ENCODE measurements at regions not wholly inside any gene's neighbourhood (a gene's known extent, or its start where the extent isn't known, plus 50 kb on each side); places are given as distances from the start of the nearest gene placed in this dataset.

DNA sequence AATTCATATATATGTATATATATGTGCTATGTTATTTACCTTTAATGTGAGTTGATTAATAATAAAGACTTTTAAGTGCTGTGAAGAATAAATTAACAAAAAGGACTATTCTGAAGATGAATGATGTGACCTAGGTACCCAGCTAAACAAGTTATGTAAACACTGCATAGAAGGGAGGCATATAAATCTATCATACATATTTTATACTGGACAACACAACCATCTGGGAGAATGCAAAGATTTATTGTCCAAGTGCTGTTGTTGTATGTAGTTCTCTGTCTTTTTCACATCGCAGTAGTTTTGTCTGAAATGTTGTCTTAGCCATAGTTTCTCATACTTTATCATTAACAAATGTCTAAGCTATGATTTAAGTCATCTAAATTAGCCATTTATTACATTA is 337.6 kb downstream of the PCDH18 start:
- H3K27ac Mint-ChIP-seq, result no peak overlapping the region
- no peak overlapping the region for H3K4me3 Mint-ChIP-seq
- no peak overlapping the region for H3K4me3 ChIP-seq (ENCODE audit: low read length)
- intact Hi-C loops (cut with micrococcal nuclease), result no loop called here
- H3K27ac ChIP-seq (ENCODE audit: low read depth, low read length), result no peak overlapping the region
- H3K4me1 Mint-ChIP-seq, result no peaks in the 10 kb centered on the region
- peaks cover 0 to 4% (median 0%) of the 10 kb centered on the region in 5 donors for H3K36me3 Mint-ChIP-seq
- H3K9me3 Mint-ChIP-seq, result peaks cover 0 to 23% (median 2%) of the 10 kb centered on the region in 11 donors
- H3K4me1 ChIP-seq (ENCODE audit: control insufficient read depth in 2 of 2, insufficient read depth in 2 of 2, low read length in 2 of 2), result no peaks in the 10 kb centered on the region
- ChIA-PET CTCF (no interaction called here), POLR2A (no interaction called here)
- no peaks in the 10 kb centered on the region for H3K9me3 ChIP-seq (ENCODE audit: control insufficient read depth in 2 of 3, low read length in 3 of 3)
- no peaks in the 10 kb centered on the region for H3K27me3 Mint-ChIP-seq
- DNase-seq (no peak), ATAC-seq (no peak)
- no peaks in the 10 kb centered on the region for H3K36me3 ChIP-seq (ENCODE audit: control insufficient read depth in 2 of 3, insufficient read depth in 3 of 3, low read length in 3 of 3)
- no peaks in the 10 kb centered on the region for H3K27me3 ChIP-seq (ENCODE audit: control insufficient read depth in 2 of 2, insufficient read depth in 2 of 2, low read length in 2 of 2)

DNA sequence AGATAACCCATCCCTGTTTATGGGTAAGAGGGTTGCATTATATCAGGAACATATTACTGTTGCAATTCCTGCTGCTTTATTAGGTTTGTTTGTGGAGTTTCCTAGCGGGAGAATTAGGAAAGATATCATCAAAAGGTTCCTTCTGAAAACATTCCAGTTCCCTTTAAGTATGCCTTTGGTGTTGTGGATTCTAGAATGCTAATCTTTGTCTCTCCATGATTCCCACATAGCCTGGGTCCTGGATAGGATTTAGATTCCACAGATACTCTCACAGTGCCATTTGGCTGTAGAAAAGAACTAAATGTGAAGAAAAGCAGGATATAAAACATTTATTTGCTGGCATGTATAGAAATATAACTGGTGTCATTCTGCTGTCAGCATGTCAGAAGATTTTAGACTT is 338.7 kb downstream of the PCDH18 start:
- no peaks in the 10 kb centered on the region for H3K9me3 ChIP-seq (ENCODE audit: control insufficient read depth in 2 of 3, low read length in 3 of 3)
- H3K36me3 Mint-ChIP-seq, result peaks cover 0 to 4% (median 0%) of the 10 kb centered on the region in 5 donors
- H3K27ac ChIP-seq (ENCODE audit: low read depth, low read length), result no peak overlapping the region
- no peaks in the 10 kb centered on the region for H3K36me3 ChIP-seq (ENCODE audit: control insufficient read depth in 2 of 3, insufficient read depth in 3 of 3, low read length in 3 of 3)
- intact Hi-C loops (cut with micrococcal nuclease), result no loop called here
- no peak overlapping the region for H3K27ac Mint-ChIP-seq
- H3K4me3 ChIP-seq (ENCODE audit: low read length), result no peak overlapping the region
- ATAC-seq (no peak), DNase-seq (no peak)
- no peaks in the 10 kb centered on the region for H3K27me3 ChIP-seq (ENCODE audit: control insufficient read depth in 2 of 2, insufficient read depth in 2 of 2, low read length in 2 of 2)
- no peaks in the 10 kb centered on the region for H3K27me3 Mint-ChIP-seq
- ChIA-PET CTCF (no interaction called here), POLR2A (no interaction called here)
- H3K4me1 ChIP-seq (ENCODE audit: control insufficient read depth in 2 of 2, insufficient read depth in 2 of 2, low read length in 2 of 2), result no peaks in the 10 kb centered on the region
- H3K4me1 Mint-ChIP-seq, result no peaks in the 10 kb centered on the region
- H3K9me3 Mint-ChIP-seq, result peaks cover 0 to 23% (median 4%) of the 10 kb centered on the region in 11 donors
- H3K4me3 Mint-ChIP-seq, result no peak overlapping the region

DNA sequence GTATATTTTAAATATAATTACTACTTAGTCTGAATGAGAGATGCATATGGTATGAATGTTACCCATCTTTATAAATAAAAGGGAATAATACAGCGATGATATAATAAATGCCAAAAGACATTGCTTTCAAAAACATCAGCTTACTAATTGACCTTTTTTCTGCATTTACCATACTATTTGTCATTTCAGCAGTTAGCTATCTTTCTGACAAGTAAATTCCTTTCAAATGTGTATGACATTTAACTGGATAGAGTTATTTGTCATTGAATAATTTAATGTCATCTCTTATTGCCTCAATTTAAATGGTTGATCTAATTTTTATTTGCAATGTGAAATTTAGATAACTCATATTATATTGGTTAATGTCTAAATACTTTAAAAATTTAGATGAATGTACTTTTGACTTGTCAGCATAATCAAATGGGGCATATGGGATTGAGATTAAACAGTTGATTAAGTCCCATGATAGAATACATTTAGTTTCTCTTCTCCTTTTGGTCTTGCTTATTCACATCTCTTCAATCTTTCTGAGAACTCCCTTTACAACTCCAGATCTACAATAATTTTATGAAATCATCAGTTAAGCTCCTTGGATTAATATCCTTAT is 350.9 kb downstream of the PCDH18 start:
- H3K36me3 Mint-ChIP-seq, result no peaks in the 10 kb centered on the region
- ChIA-PET POLR2A (no interaction called here), CTCF (no interaction called here)
- Histone ChIP-seq H3K9me3 (ENCODE audit: control insufficient read depth in 2 of 3, low read length in 3 of 3) (no peaks in the 10 kb centered on the region), H3K36me3 (ENCODE audit: control insufficient read depth in 2 of 3, insufficient read depth in 3 of 3, low read length in 3 of 3) (no peaks in the 10 kb centered on the region), H3K4me1 (ENCODE audit: control insufficient read depth in 2 of 2, insufficient read depth in 2 of 2, low read length in 2 of 2) (no peaks in the 10 kb centered on the region), H3K27me3 (ENCODE audit: control insufficient read depth in 2 of 2, insufficient read depth in 2 of 2, low read length in 2 of 2) (no peaks in the 10 kb centered on the region), H3K27ac (ENCODE audit: low read depth, low read length) (no peak overlapping the region), H3K4me3 (ENCODE audit: low read length) (no peak overlapping the region)
- H3K9me3 Mint-ChIP-seq, result peaks cover 0 to 4% (median 0%) of the 10 kb centered on the region in 11 donors
- H3K4me3 Mint-ChIP-seq, result no peak overlapping the region
- intact Hi-C loops (cut with micrococcal nuclease), result no loop called here
- no peak overlapping the region for H3K27ac Mint-ChIP-seq
- no peaks in the 10 kb centered on the region for H3K4me1 Mint-ChIP-seq
- no peak for ATAC-seq
- no peak for DNase-seq
- no peaks in the 10 kb centered on the region for H3K27me3 Mint-ChIP-seq

DNA sequence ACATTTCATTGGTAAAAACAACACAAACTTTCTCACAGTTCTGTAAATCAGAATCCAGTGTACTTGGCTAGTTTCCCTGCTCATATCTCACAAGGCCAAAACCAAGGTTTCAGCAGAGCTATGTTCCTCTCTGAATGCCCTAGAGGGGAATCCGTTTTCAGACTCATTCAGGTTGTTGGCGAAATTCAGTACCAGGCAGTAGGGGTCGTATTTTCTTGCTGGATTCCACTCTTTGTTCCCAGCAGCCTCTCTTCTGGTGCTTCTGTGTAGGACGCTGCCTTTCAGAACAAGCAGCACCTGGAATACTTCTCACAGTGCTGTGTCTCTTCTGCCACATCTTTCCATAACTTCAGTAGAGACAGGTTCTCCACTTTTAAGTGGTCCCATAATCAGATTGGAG is 351.9 kb downstream of the PCDH18 start:
- Histone ChIP-seq H3K27me3 (ENCODE audit: control insufficient read depth in 2 of 2, insufficient read depth in 2 of 2, low read length in 2 of 2) (no peaks in the 10 kb centered on the region), H3K36me3 (ENCODE audit: control insufficient read depth in 2 of 3, insufficient read depth in 3 of 3, low read length in 3 of 3) (no peaks in the 10 kb centered on the region), H3K4me3 (ENCODE audit: low read length) (no peak overlapping the region), H3K4me1 (ENCODE audit: control insufficient read depth in 2 of 2, insufficient read depth in 2 of 2, low read length in 2 of 2) (no peaks in the 10 kb centered on the region), H3K27ac (ENCODE audit: low read depth, low read length) (no peak overlapping the region), H3K9me3 (ENCODE audit: control insufficient read depth in 2 of 3, low read length in 3 of 3) (no peaks in the 10 kb centered on the region)
- ChIA-PET CTCF (no interaction called here), POLR2A (no interaction called here)
- Mint-ChIP-seq H3K4me1 (no peaks in the 10 kb centered on the region), H3K27ac (no peak overlapping the region), H3K36me3 (no peaks in the 10 kb centered on the region), H3K4me3 (no peak overlapping the region), H3K27me3 (no peaks in the 10 kb centered on the region), H3K9me3 (peaks cover 0 to 4% (median 0%) of the 10 kb centered on the region in 11 donors)
- no peak for ATAC-seq
- no peak for DNase-seq
- intact Hi-C loops (cut with micrococcal nuclease), result no loop called here

DNA sequence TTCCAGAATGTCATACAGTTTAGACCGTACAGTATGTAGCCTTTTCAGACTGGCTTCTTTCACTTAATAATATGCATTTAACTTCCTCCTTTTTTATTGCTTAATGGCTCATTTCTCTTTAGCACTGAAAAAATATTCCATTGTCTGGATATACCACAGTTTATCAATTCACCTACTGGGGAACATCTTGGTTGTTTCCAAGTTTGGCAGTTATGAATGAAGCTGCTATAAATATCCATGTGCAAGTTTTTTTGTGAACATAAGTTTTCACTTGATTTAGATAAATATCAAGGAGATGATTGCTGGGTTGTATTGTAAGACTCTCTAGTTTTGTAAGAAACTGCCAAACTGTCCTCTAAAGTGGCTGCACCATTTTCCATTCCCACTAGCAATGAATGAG is 375.5 kb downstream of the PCDH18 start:
- Mint-ChIP-seq H3K4me3 (no peak overlapping the region), H3K27ac (no peak overlapping the region), H3K27me3 (no peaks in the 10 kb centered on the region), H3K36me3 (no peaks in the 10 kb centered on the region), H3K9me3 (peaks cover 0 to 10% (median 0%) of the 10 kb centered on the region in 11 donors), H3K4me1 (no peaks in the 10 kb centered on the region)
- intact Hi-C loops (cut with micrococcal nuclease), result no loop called here
- no peak for DNase-seq
- Histone ChIP-seq H3K9me3 (ENCODE audit: control insufficient read depth in 2 of 3, low read length in 3 of 3) (no peaks in the 10 kb centered on the region), H3K4me1 (ENCODE audit: control insufficient read depth in 2 of 2, insufficient read depth in 2 of 2, low read length in 2 of 2) (no peaks in the 10 kb centered on the region), H3K27ac (ENCODE audit: low read depth, low read length) (no peak overlapping the region), H3K27me3 (ENCODE audit: control insufficient read depth in 2 of 2, insufficient read depth in 2 of 2, low read length in 2 of 2) (no peaks in the 10 kb centered on the region), H3K36me3 (ENCODE audit: control insufficient read depth in 2 of 3, insufficient read depth in 3 of 3, low read length in 3 of 3) (no peaks in the 10 kb centered on the region), H3K4me3 (ENCODE audit: low read length) (no peak overlapping the region)
- POLR2A ChIA-PET, result no interaction called here
- ATAC-seq, result no peak
- CTCF ChIA-PET, result no interaction called here

DNA sequence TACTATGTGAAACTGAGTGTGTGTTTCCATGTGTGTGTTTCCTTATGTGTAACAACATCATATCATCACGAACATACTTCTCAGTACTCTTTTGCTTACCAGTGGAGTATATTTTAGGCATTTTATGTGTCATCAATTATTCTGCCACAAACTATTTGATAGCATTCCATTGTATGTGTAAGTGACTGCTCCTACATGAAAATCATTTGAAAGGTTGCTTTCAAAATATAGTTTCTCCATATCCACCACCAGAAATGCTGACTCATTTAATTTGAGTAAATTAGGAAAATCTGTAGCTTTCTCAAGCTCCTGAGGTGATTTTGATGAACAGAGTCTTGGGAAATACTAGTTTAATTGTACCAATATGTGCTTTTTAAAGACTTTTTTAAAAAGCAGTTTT is 376.2 kb downstream of the PCDH18 start:
- DNase-seq, result no peak
- Histone ChIP-seq H3K27ac (ENCODE audit: low read depth, low read length) (no peak overlapping the region), H3K36me3 (ENCODE audit: control insufficient read depth in 2 of 3, insufficient read depth in 3 of 3, low read length in 3 of 3) (no peaks in the 10 kb centered on the region), H3K9me3 (ENCODE audit: control insufficient read depth in 2 of 3, low read length in 3 of 3) (no peaks in the 10 kb centered on the region), H3K4me1 (ENCODE audit: control insufficient read depth in 2 of 2, insufficient read depth in 2 of 2, low read length in 2 of 2) (no peaks in the 10 kb centered on the region), H3K27me3 (ENCODE audit: control insufficient read depth in 2 of 2, insufficient read depth in 2 of 2, low read length in 2 of 2) (no peaks in the 10 kb centered on the region), H3K4me3 (ENCODE audit: low read length) (no peak overlapping the region)
- Mint-ChIP-seq H3K36me3 (no peaks in the 10 kb centered on the region), H3K4me1 (no peaks in the 10 kb centered on the region), H3K9me3 (peaks cover 0 to 10% (median 0%) of the 10 kb centered on the region in 11 donors), H3K27ac (no peak overlapping the region), H3K4me3 (no peak overlapping the region), H3K27me3 (no peaks in the 10 kb centered on the region)
- intact Hi-C loops (cut with micrococcal nuclease), result no loop called here
- POLR2A ChIA-PET, result no interaction called here
- CTCF ChIA-PET, result no interaction called here
- ATAC-seq, result no peak

DNA sequence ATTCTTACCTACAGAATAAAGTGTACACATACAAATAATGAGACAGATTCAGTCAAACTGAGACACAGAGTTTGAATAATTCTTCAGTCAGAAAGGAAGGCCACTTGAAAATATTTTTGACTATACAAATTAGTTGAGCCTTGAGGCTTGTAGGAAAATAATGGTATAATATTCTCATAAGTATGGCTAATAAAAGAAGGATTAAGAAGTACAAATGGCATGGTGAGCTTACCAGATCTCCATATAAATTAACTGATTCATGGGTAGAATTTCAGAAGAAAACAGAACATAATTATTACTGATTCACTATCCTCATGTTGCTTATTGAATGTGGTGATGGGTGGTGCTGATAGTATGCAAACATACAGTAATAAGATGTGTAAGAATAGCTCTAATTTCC is 401.1 kb downstream of the PCDH18 start:
- H3K27ac ChIP-seq (ENCODE audit: low read depth, low read length), result no peak overlapping the region
- DNase-seq (no peak), ATAC-seq (no peak)
- H3K27ac Mint-ChIP-seq, result no peak overlapping the region
- no peak overlapping the region for H3K4me3 Mint-ChIP-seq
- no peaks in the 10 kb centered on the region for H3K27me3 ChIP-seq (ENCODE audit: control insufficient read depth in 2 of 2, insufficient read depth in 2 of 2, low read length in 2 of 2)
- H3K36me3 ChIP-seq (ENCODE audit: control insufficient read depth in 2 of 3, insufficient read depth in 3 of 3, low read length in 3 of 3), result no peaks in the 10 kb centered on the region
- ChIA-PET POLR2A (no interaction called here), CTCF (no interaction called here)
- H3K9me3 Mint-ChIP-seq, result peaks cover 0 to 21% (median 0%) of the 10 kb centered on the region in 11 donors
- no peaks in the 10 kb centered on the region for H3K4me1 Mint-ChIP-seq
- H3K4me3 ChIP-seq (ENCODE audit: low read length), result no peak overlapping the region
- no peaks in the 10 kb centered on the region for H3K27me3 Mint-ChIP-seq
- H3K36me3 Mint-ChIP-seq, result no peaks in the 10 kb centered on the region
- intact Hi-C loops (cut with micrococcal nuclease), result no loop called here
- no peaks in the 10 kb centered on the region for H3K9me3 ChIP-seq (ENCODE audit: control insufficient read depth in 2 of 3, low read length in 3 of 3)
- H3K4me1 ChIP-seq (ENCODE audit: control insufficient read depth in 2 of 2, insufficient read depth in 2 of 2, low read length in 2 of 2), result no peaks in the 10 kb centered on the region

Measured in naive thymus-derived CD4-positive, alpha-beta T cell (primary cell).